ENCODE measurements at regions not wholly inside any gene's neighbourhood (a gene's known extent, or its start where the extent isn't known, plus 50 kb on each side); places are given as distances from the start of the nearest gene placed in this dataset.

DNA sequence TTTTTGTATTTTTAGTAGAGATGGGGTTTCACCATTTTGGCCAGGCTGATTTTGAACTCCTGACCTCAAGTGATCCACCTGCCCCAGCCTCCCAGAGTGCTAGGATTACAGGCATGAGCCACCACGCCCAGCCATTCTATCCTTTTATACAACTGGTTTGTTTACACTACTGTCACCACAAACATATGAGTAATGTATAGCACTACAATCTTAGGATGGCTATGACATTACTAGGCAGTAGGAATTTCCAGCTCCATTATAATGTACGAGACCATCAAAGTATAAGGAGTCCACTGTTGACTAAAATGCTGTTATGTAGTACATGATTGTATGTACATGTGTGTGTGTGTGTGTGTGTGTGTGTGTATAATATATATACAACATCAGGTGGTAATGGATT, 1126.1 kb upstream of the LRRN3 start:
- no peak overlapping the region for H3K4me3 ChIP-seq (ENCODE audit: low read length)
- H3K4me1 ChIP-seq (ENCODE audit: low read length), result no peaks in the 10 kb centered on the region
- H3K9me2 ChIP-seq (replicated peaks; ENCODE audit: insufficient read depth, low read length), result no peaks in the 10 kb centered on the region
- no peak for TF ChIP-seq EZH2 (optimal IDR thresholded peaks at IDR 0.05; ENCODE audit: low read depth, low read length)
- TF ChIP-seq EZH2phosphoT487 (IDR thresholded peaks at IDR 0.05; ENCODE audit: low read length), result no peak
- no peak for TF ChIP-seq CTCF (IDR thresholded peaks at IDR 0.05; ENCODE audit: low read length)
- H3K9ac ChIP-seq (ENCODE audit: low read length), result no peak overlapping the region
- no peak overlapping the region for H3K27ac ChIP-seq (ENCODE audit: low read length)
- no peaks in the 10 kb centered on the region for H4K20me1 ChIP-seq (ENCODE audit: insufficient read depth, low read length)
- H3K4me2 ChIP-seq (ENCODE audit: low read depth, low read length), result no peak overlapping the region
- H3K9me3 ChIP-seq (replicated peaks; ENCODE audit: insufficient read depth, low read length), result no peaks in the 10 kb centered on the region; the same call in 1 of the 2 replicates
- H3K36me3 ChIP-seq (replicated peaks; ENCODE audit: insufficient read depth, low read length), result no peaks in the 10 kb centered on the region
- no peaks in the 10 kb centered on the region for H3K79me2 ChIP-seq (ENCODE audit: low read length)
- H3K27me3 ChIP-seq (replicated peaks; ENCODE audit: insufficient read depth, low read length), result no peaks in the 10 kb centered on the region
- no peak overlapping the region for H2AFZ ChIP-seq (ENCODE audit: low read length)
- no peaks in the 10 kb centered on the region for H3F3A ChIP-seq (ENCODE audit: insufficient read depth, low read length)
- no peak for DNase-seq

DNA sequence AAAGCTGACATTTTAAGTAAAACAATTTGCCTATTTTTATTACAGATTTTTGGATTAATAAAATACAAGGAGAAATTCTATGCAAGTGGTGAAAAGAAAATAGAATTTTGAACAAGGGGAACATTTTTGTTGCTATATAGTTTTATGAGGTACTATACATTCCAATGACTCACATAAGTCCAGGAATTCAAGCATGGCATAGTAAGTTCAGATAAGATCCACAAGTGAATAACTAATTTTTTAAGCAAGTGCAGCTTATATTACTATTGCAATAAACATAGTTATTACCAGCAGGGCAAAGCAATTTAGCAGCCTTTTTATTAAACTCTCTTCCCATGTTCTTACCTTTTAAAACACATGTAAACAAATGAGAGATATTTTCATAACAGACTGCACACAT, 1123.5 kb upstream of the LRRN3 start:
- Histone ChIP-seq H3K4me1 (ENCODE audit: low read length) (no peaks in the 10 kb centered on the region), H3K4me3 (ENCODE audit: low read length) (no peak overlapping the region), H3K9ac (ENCODE audit: low read length) (no peak overlapping the region), H4K20me1 (ENCODE audit: insufficient read depth, low read length) (no peaks in the 10 kb centered on the region), H3K36me3 (replicated peaks; ENCODE audit: insufficient read depth, low read length) (no peaks in the 10 kb centered on the region), H3K27ac (ENCODE audit: low read length) (no peak overlapping the region), H3F3A (ENCODE audit: insufficient read depth, low read length) (no peaks in the 10 kb centered on the region), H3K9me3 (replicated peaks; ENCODE audit: insufficient read depth, low read length) (no peaks in the 10 kb centered on the region; the same call in 1 of the 2 replicates), H3K4me2 (ENCODE audit: low read depth, low read length) (no peak overlapping the region), H3K9me2 (replicated peaks; ENCODE audit: insufficient read depth, low read length) (no peaks in the 10 kb centered on the region), H3K79me2 (ENCODE audit: low read length) (no peaks in the 10 kb centered on the region), H2AFZ (ENCODE audit: low read length) (no peak overlapping the region), H3K27me3 (replicated peaks; ENCODE audit: insufficient read depth, low read length) (no peaks in the 10 kb centered on the region)
- TF ChIP-seq CTCF (IDR thresholded peaks at IDR 0.05; ENCODE audit: low read length) (no peak), EZH2 (optimal IDR thresholded peaks at IDR 0.05; ENCODE audit: low read depth, low read length) (no peak), EZH2phosphoT487 (IDR thresholded peaks at IDR 0.05; ENCODE audit: low read length) (no peak)
- no peak for DNase-seq

GRCh38 chr7:109983618-109984017, 1107.3 kb upstream of the LRRN3 start:
- H3K27ac ChIP-seq (ENCODE audit: low read length), result no peak overlapping the region
- 0 out of 2 replicates have a peak, but pooled peaks cover 3% of the 10 kb centered on the region for H3K9me2 ChIP-seq (replicated peaks; ENCODE audit: insufficient read depth, low read length)
- TF ChIP-seq CTCF (IDR thresholded peaks at IDR 0.05; ENCODE audit: low read length) (no peak), EZH2 (optimal IDR thresholded peaks at IDR 0.05; ENCODE audit: low read depth, low read length) (no peak), EZH2phosphoT487 (IDR thresholded peaks at IDR 0.05; ENCODE audit: low read length) (no peak)
- H3K27me3 ChIP-seq (replicated peaks; ENCODE audit: insufficient read depth, low read length), result no peaks in the 10 kb centered on the region
- DNase-seq, result no peak
- H3K36me3 ChIP-seq (replicated peaks; ENCODE audit: insufficient read depth, low read length), result no peaks in the 10 kb centered on the region
- no peaks in the 10 kb centered on the region for H3K79me2 ChIP-seq (ENCODE audit: low read length)
- no peak overlapping the region for H3K9ac ChIP-seq (ENCODE audit: low read length)
- H3F3A ChIP-seq (ENCODE audit: insufficient read depth, low read length), result no peaks in the 10 kb centered on the region
- H3K4me3 ChIP-seq (ENCODE audit: low read length), result no peak overlapping the region
- no peaks in the 10 kb centered on the region for H3K4me1 ChIP-seq (ENCODE audit: low read length)
- no peak overlapping the region for H3K4me2 ChIP-seq (ENCODE audit: low read depth, low read length)
- H2AFZ ChIP-seq (ENCODE audit: low read length), result no peak overlapping the region
- no peaks in the 10 kb centered on the region for H3K9me3 ChIP-seq (replicated peaks; ENCODE audit: insufficient read depth, low read length)
- no peaks in the 10 kb centered on the region; the same call in 1 of the 2 replicates for H4K20me1 ChIP-seq (ENCODE audit: insufficient read depth, low read length)

All from MM.1S (cell line).